ENCODE measurements at regions not wholly inside any gene's neighbourhood (a gene's known extent, or its start where the extent isn't known, plus 50 kb on each side); places are given as distances from the start of the nearest gene placed in this dataset.

- Histone ChIP-seq H3K4me2 (no peak overlapping the region), H2AFZ (ENCODE audit: low read depth) (no peak overlapping the region), H3K4me1 (ENCODE audit: low read depth, poor library complexity, severe bottlenecking) (no peaks in the 10 kb centered on the region), H3K9ac (no peak overlapping the region), H3K36me3 (ENCODE audit: insufficient read depth) (no peaks in the 10 kb centered on the region), H3K79me2 (ENCODE audit: insufficient read depth, low read depth) (no peaks in the 10 kb centered on the region), H3K27ac (no peak overlapping the region), H3K4me3 (IDR thresholded peaks at IDR 0.05; ENCODE audit: insufficient read depth, low read depth, low read length) (no peak overlapping the region), H3K27me3 (ENCODE audit: insufficient read depth, low read depth) (no peaks in the 10 kb centered on the region), H4K20me1 (ENCODE audit: insufficient read depth) (no peaks in the 10 kb centered on the region)
- no peak for TF ChIP-seq CTCF (conservative IDR thresholded peaks at IDR 0.05; ENCODE audit: low read depth, low read length)
Observed at GRCh38 chr1:67491280-67491679, 61.1 kb upstream of the SERBP1 start.

- H2AFZ ChIP-seq (ENCODE audit: low read depth) = no peak overlapping the region
- H3K4me1 ChIP-seq (ENCODE audit: low read depth, poor library complexity, severe bottlenecking) = no peaks in the 10 kb centered on the region
- H3K79me2 ChIP-seq (ENCODE audit: insufficient read depth, low read depth) = no peaks in the 10 kb centered on the region
- H3K27me3 ChIP-seq (ENCODE audit: insufficient read depth, low read depth) = no peaks in the 10 kb centered on the region
- no peak overlapping the region for H3K4me2 ChIP-seq
- no peak overlapping the region for H3K9ac ChIP-seq
- no peaks in the 10 kb centered on the region for H4K20me1 ChIP-seq (ENCODE audit: insufficient read depth)
- no peaks in the 10 kb centered on the region for H3K36me3 ChIP-seq (ENCODE audit: insufficient read depth)
- TF ChIP-seq CTCF (conservative IDR thresholded peaks at IDR 0.05; ENCODE audit: low read depth, low read length) = no peak
- H3K4me3 ChIP-seq (IDR thresholded peaks at IDR 0.05; ENCODE audit: insufficient read depth, low read depth, low read length) = no peak overlapping the region
- no peak overlapping the region for H3K27ac ChIP-seq
Observed at GRCh38 chr1:67493148-67493547, 62.9 kb upstream of the SERBP1 start.

- Histone ChIP-seq H3K9ac (no peak overlapping the region), H3K79me2 (ENCODE audit: insufficient read depth, low read depth) (no peaks in the 10 kb centered on the region), H3K4me2 (no peak overlapping the region), H3K27me3 (ENCODE audit: insufficient read depth, low read depth) (no peaks in the 10 kb centered on the region), H2AFZ (ENCODE audit: low read depth) (no peak overlapping the region), H4K20me1 (ENCODE audit: insufficient read depth) (no peaks in the 10 kb centered on the region), H3K4me1 (ENCODE audit: low read depth, poor library complexity, severe bottlenecking) (no peaks in the 10 kb centered on the region), H3K27ac (no peak overlapping the region), H3K4me3 (IDR thresholded peaks at IDR 0.05; ENCODE audit: insufficient read depth, low read depth, low read length) (no peak overlapping the region), H3K36me3 (ENCODE audit: insufficient read depth) (no peaks in the 10 kb centered on the region)
- no peak for TF ChIP-seq CTCF (conservative IDR thresholded peaks at IDR 0.05; ENCODE audit: low read depth, low read length)
Observed at GRCh38 chr1:67495327-67495726, 65.1 kb upstream of the SERBP1 start.

- H3K27ac ChIP-seq = no peak overlapping the region
- H4K20me1 ChIP-seq (ENCODE audit: insufficient read depth) = no peaks in the 10 kb centered on the region
- H3K79me2 ChIP-seq (ENCODE audit: insufficient read depth, low read depth) = no peaks in the 10 kb centered on the region
- H3K27me3 ChIP-seq (ENCODE audit: insufficient read depth, low read depth) = no peaks in the 10 kb centered on the region
- H3K9ac ChIP-seq = no peak overlapping the region
- no peak overlapping the region for H3K4me2 ChIP-seq
- TF ChIP-seq CTCF (conservative IDR thresholded peaks at IDR 0.05; ENCODE audit: low read depth, low read length) = no peak
- H3K4me1 ChIP-seq (ENCODE audit: low read depth, poor library complexity, severe bottlenecking) = no peaks in the 10 kb centered on the region
- no peaks in the 10 kb centered on the region for H3K36me3 ChIP-seq (ENCODE audit: insufficient read depth)
- H2AFZ ChIP-seq (ENCODE audit: low read depth) = no peak overlapping the region
- H3K4me3 ChIP-seq (IDR thresholded peaks at IDR 0.05; ENCODE audit: insufficient read depth, low read depth, low read length) = no peak overlapping the region
Observed at GRCh38 chr1:67496329-67496728, 66.1 kb upstream of the SERBP1 start.
